ENCODE measurements at regions not wholly inside any gene's neighbourhood (a gene's known extent, or its start where the extent isn't known, plus 50 kb on each side); places are given as distances from the start of the nearest gene placed in this dataset.

GRCh38 chr12:89970722-89971121, 262.1 kb upstream of the ATP2B1 start:
- TF ChIP-seq POLR2A (IDR thresholded peaks at IDR 0.05), result no peak
- TF ChIP-seq CTCF (IDR thresholded peaks at IDR 0.05), result no peak
- no peak overlapping the region for H3K4me3 ChIP-seq
- DNase-seq, result no peak
- intact Hi-C loops (cut with DNase I), result no loop called here
- no peaks in the 10 kb centered on the region for H3K36me3 ChIP-seq
- H3K27ac ChIP-seq, result no peak overlapping the region
- no peaks in the 10 kb centered on the region for H3K9me3 ChIP-seq
- no peak for ATAC-seq
- WGBS, 4 donors, result 95 to 100% (median 96%) methylated on average over 1 of the region's 1 CpG
- peaks cover 0 to 8% (median 0%) of the 10 kb centered on the region in 12 donors for H3K4me1 ChIP-seq
- H3K27me3 ChIP-seq, result no peaks in the 10 kb centered on the region

- DNase-seq, result no peak
- Histone ChIP-seq H3K4me1 (peaks cover 0 to 8% (median 0%) of the 10 kb centered on the region in 12 donors), H3K36me3 (no peaks in the 10 kb centered on the region), H3K27ac (no peak overlapping the region), H3K9me3 (no peaks in the 10 kb centered on the region), H3K4me3 (no peak overlapping the region), H3K27me3 (no peaks in the 10 kb centered on the region)
- intact Hi-C loops (cut with DNase I), result loop anchor here in 1 of 10 donors (10.0 kb wide), 1 partner anchor 954 kb away; no protein-coding TSS in a partner anchor
- WGBS, 4 donors, result 69 to 74% (median 71%) methylated on average over 4 of the region's 4 CpGs
- no peak for ATAC-seq
- TF ChIP-seq POLR2A (IDR thresholded peaks at IDR 0.05) (no peak), CTCF (IDR thresholded peaks at IDR 0.05) (no peak)
Measured at GRCh38 chr12:89969093-89969492, 260.5 kb upstream of the ATP2B1 start.

GRCh38 chr12:89968151-89968700, 259.6 kb upstream of the ATP2B1 start:
- H3K36me3 ChIP-seq, result no peaks in the 10 kb centered on the region
- ATAC-seq, result no peak
- WGBS, 4 donors, result 85 to 87% (median 86%) methylated on average over 6 of the region's 6 CpGs

More at GRCh38 chr12:89968151-89968700, 259.6 kb upstream of the ATP2B1 start:
- TF ChIP-seq CTCF (IDR thresholded peaks at IDR 0.05) (no peak), POLR2A (IDR thresholded peaks at IDR 0.05) (no peak)
- no peaks in the 10 kb centered on the region for H3K9me3 ChIP-seq
- no peak overlapping the region for H3K4me3 ChIP-seq
- peaks cover 0 to 8% (median 0%) of the 10 kb centered on the region in 12 donors for H3K4me1 ChIP-seq
- H3K27ac ChIP-seq, result no peak overlapping the region
- intact Hi-C loops (cut with DNase I), result loop anchor here in 1 of 10 donors (10.0 kb wide), 1 partner anchor 953 kb away; no protein-coding TSS in a partner anchor
- no peaks in the 10 kb centered on the region for H3K27me3 ChIP-seq
- no peak for DNase-seq

Data from heart left ventricle (tissue), 16 donors.